Activated naive CD4-positive, alpha-beta T cell treated with anti-CD3 and anti-CD28 coated beads, Interleukin-2, amount 50 U/mL, for 24 hours (primary cell): ENCODE measurements at regions not wholly inside any gene's neighbourhood (a gene's known extent, or its start where the extent isn't known, plus 50 kb on each side); places are given as distances from the start of the nearest gene placed in this dataset.

Experiments
- H3K27ac Mint-ChIP-seq: one replicate; pipeline ENCODE4 v1.8.0; 2021; ENCODE audit warnings: mild to moderate bottlenecking, mixed read lengths
- H3K27me3 Mint-ChIP-seq: one replicate; pipeline ENCODE4 v1.8.0; 2021; ENCODE audit warnings: mixed read lengths
- H3K36me3 Mint-ChIP-seq: one replicate; pipeline ENCODE4 v1.8.0; 2021; ENCODE audit warnings: mixed read lengths
- H3K4me1 Mint-ChIP-seq: one replicate; pipeline ENCODE4 v1.8.0; 2021; ENCODE audit warnings: mixed read lengths
- H3K4me3 Mint-ChIP-seq: one replicate; pipeline ENCODE4 v1.8.0; 2021; ENCODE audit warnings: mild to moderate bottlenecking, mixed read lengths
- H3K9me3 Mint-ChIP-seq: one replicate; pipeline ENCODE4 v1.8.0; 2021; ENCODE audit warnings: mixed read lengths

- H3K36me3 Mint-ChIP-seq = no peaks in the 10 kb centered on the region
- H3K9me3 Mint-ChIP-seq = no peaks in the 10 kb centered on the region
- H3K27ac Mint-ChIP-seq = no peak overlapping the region
- no peaks in the 10 kb centered on the region for H3K27me3 Mint-ChIP-seq
- H3K4me3 Mint-ChIP-seq = no peak overlapping the region
- no peaks in the 10 kb centered on the region for H3K4me1 Mint-ChIP-seq
Measured at GRCh38 chr7:42378149-42378548, 141.1 kb upstream of the GLI3 start.

- peaks cover 6% of the 10 kb centered on the region for H3K9me3 Mint-ChIP-seq
- no peaks in the 10 kb centered on the region for H3K36me3 Mint-ChIP-seq
- H3K4me3 Mint-ChIP-seq = no peak overlapping the region
- no peak overlapping the region for H3K27ac Mint-ChIP-seq
- no peaks in the 10 kb centered on the region for H3K27me3 Mint-ChIP-seq
- no peaks in the 10 kb centered on the region for H3K4me1 Mint-ChIP-seq
Measured at GRCh38 chr7:42373285-42373684, 136.3 kb upstream of the GLI3 start.

DNA sequence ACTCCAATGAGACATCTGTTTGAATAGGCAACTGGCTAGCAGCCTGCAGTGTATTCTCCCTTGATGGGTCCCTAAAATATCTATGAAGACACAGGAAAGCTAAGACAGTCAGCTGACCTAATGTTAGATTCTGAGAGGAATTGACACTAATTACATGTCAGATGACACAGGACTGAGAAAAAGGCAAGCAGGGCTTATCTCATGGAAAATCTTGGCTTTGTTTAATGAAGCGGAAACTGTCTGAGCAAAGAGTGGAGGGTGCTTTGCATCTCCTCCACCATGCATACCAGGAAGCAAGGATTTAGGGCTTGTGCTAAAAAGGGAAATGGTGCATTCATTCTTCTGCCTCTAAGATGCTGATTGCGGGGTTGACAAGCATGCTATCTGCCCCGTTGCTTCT lies 135.5 kb upstream of the GLI3 start:
- H3K9me3 Mint-ChIP-seq = peaks cover 12% of the 10 kb centered on the region
- H3K36me3 Mint-ChIP-seq = no peaks in the 10 kb centered on the region
- no peaks in the 10 kb centered on the region for H3K27me3 Mint-ChIP-seq
- no peak overlapping the region for H3K4me3 Mint-ChIP-seq
- no peak overlapping the region for H3K27ac Mint-ChIP-seq
- H3K4me1 Mint-ChIP-seq = no peaks in the 10 kb centered on the region

GRCh38 chr7:42359946-42360345 lies 122.9 kb upstream of the GLI3 start:
- peaks cover 4% of the 10 kb centered on the region for H3K9me3 Mint-ChIP-seq
- H3K27ac Mint-ChIP-seq = no peak overlapping the region
- no peaks in the 10 kb centered on the region for H3K27me3 Mint-ChIP-seq
- no peak overlapping the region for H3K4me3 Mint-ChIP-seq
- H3K4me1 Mint-ChIP-seq = no peaks in the 10 kb centered on the region
- H3K36me3 Mint-ChIP-seq = no peaks in the 10 kb centered on the region

DNA sequence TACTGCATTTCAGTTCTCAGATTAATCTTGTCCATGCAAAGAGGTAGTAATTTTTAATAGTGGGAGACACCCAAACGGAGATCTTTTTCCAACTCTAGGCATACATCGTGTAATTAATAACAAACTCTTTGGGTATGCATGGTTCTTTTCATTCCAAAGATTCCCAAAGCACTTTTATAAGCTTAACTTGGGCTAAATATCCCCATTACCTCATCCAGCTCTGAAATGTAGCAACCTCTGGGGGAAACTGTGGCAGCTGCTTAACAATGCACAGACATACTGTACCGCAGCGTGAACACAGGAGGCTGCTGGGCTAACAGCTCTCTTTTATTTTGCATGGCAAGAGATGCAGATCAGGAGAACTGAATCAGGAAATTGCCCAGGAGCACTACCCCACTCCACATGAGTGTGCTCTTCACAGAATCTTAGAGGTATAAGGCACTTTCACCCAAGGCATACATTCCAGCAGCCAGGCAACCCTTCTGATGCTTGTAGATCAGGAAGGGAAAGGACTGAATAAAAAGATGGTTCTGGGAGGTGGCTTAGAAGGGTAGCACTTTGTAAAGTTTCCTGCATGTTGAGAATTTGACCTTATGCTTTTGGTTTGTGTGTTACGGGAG lies 114.4 kb upstream of the GLI3 start:
- Mint-ChIP-seq H3K36me3 (no peaks in the 10 kb centered on the region), H3K27me3 (no peaks in the 10 kb centered on the region), H3K27ac (no peak overlapping the region), H3K4me3 (no peak overlapping the region), H3K4me1 (no peaks in the 10 kb centered on the region), H3K9me3 (no peaks in the 10 kb centered on the region)

DNA sequence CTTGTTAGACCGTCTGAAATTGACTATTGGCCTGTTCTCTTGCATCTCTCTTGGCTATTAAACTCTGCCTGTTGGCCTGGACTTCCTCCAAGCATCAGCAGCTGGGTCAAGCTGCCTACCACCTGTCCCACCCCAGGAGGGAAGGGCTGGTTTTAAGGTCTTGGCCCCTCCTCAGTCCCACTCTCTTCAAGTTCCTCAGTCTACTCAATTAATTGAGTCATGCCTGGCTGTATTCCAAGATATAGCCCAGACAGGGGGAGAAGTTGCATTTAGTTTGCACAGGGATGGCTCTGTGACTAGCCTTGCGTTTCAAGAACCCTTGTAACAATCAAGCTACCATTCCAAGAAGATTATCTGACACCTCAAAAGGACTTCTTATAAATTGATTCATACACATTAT lies 113.8 kb upstream of the GLI3 start:
- no peak overlapping the region for H3K4me3 Mint-ChIP-seq
- no peak overlapping the region for H3K27ac Mint-ChIP-seq
- H3K27me3 Mint-ChIP-seq = no peaks in the 10 kb centered on the region
- no peaks in the 10 kb centered on the region for H3K36me3 Mint-ChIP-seq
- H3K9me3 Mint-ChIP-seq = no peaks in the 10 kb centered on the region
- no peaks in the 10 kb centered on the region for H3K4me1 Mint-ChIP-seq

DNA sequence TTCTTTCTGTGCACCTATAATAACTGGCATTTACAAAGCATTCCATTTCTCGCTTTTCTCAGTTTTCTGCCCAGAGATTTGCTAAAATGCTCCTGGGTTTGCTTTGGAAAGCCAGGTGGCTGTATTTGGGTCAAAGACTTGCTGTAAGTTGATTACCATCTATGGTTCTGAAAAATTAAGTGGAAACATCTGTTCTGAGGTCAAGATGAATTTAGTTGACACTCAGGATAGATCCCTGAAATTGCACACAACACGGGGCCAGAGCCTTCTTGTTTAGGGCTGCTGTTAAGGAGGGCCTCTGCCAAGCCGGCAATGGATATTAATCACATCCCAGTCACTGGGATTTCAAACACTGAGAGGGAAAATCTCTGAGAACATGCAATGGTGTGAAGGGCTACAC lies 111.6 kb upstream of the GLI3 start:
- Mint-ChIP-seq H3K4me1 (no peaks in the 10 kb centered on the region), H3K27me3 (no peaks in the 10 kb centered on the region), H3K4me3 (no peak overlapping the region), H3K36me3 (no peaks in the 10 kb centered on the region), H3K9me3 (no peaks in the 10 kb centered on the region), H3K27ac (no peak overlapping the region)

DNA sequence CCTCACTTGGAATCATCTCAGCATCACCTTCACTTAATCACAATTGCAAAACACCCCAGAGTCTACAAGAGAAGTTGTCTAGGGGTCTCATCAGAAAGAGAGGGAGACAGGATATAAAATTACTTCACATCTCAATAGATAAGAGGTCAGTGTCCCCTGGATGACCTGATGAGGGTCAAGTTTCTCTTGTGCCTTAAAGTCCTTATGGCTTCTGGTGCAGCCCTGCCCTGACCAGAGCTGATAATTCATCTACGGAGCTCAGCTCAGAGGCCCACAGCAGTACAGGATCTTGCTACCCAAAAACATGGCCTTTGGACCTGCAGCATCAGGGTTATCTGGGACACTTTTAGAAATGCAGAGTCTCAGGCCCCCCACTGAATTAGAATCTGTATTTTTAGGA lies 111.1 kb upstream of the GLI3 start:
- Mint-ChIP-seq H3K27me3 (no peaks in the 10 kb centered on the region), H3K36me3 (no peaks in the 10 kb centered on the region), H3K4me1 (no peaks in the 10 kb centered on the region), H3K9me3 (no peaks in the 10 kb centered on the region), H3K27ac (no peak overlapping the region), H3K4me3 (no peak overlapping the region)

GRCh38 chr7:42347616-42348015 lies 110.6 kb upstream of the GLI3 start:
- Mint-ChIP-seq H3K4me1 (no peaks in the 10 kb centered on the region), H3K27ac (no peak overlapping the region), H3K36me3 (no peaks in the 10 kb centered on the region), H3K9me3 (no peaks in the 10 kb centered on the region), H3K27me3 (no peaks in the 10 kb centered on the region), H3K4me3 (no peak overlapping the region)

- Mint-ChIP-seq H3K4me3 (no peak overlapping the region), H3K9me3 (no peaks in the 10 kb centered on the region), H3K27ac (no peak overlapping the region), H3K4me1 (no peaks in the 10 kb centered on the region), H3K36me3 (no peaks in the 10 kb centered on the region), H3K27me3 (peaks cover 1% of the 10 kb centered on the region)
Measured at GRCh38 chr7:42345478-42346299, 108.7 kb upstream of the GLI3 start.

GRCh38 chr7:42344198-42344755 lies 107.3 kb upstream of the GLI3 start:
- no peak overlapping the region for H3K27ac Mint-ChIP-seq
- no peaks in the 10 kb centered on the region for H3K9me3 Mint-ChIP-seq
- no peaks in the 10 kb centered on the region for H3K36me3 Mint-ChIP-seq
- H3K4me3 Mint-ChIP-seq = no peak overlapping the region
- no peaks in the 10 kb centered on the region for H3K4me1 Mint-ChIP-seq
- peaks cover 1% of the 10 kb centered on the region for H3K27me3 Mint-ChIP-seq

DNA sequence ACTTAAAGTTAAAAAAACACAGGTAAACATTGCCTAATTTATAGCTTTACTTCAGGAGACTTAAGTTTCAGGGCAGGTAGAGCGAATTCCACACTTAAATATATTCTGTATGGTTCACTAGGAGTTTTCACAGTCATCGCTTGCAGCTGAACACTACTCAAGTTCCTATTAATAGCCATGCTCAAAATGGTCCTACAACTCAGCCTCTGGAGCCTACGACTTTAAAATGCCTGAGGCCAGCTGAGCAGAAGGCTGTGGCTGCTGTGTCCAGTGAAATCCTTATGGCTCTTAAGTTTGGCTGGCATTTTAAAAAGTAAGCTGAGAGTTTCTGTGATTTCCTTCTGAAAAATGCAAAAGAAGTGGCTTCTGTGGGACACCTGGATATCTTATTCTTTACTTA lies 105.4 kb upstream of the GLI3 start:
- no peak overlapping the region for H3K4me3 Mint-ChIP-seq
- peaks cover 1% of the 10 kb centered on the region for H3K27me3 Mint-ChIP-seq
- H3K36me3 Mint-ChIP-seq = no peaks in the 10 kb centered on the region
- no peak overlapping the region for H3K27ac Mint-ChIP-seq
- H3K4me1 Mint-ChIP-seq = no peaks in the 10 kb centered on the region
- H3K9me3 Mint-ChIP-seq = no peaks in the 10 kb centered on the region

GRCh38 chr7:42340436-42340835 lies 103.4 kb upstream of the GLI3 start:
- peaks cover 1% of the 10 kb centered on the region for H3K27me3 Mint-ChIP-seq
- no peaks in the 10 kb centered on the region for H3K36me3 Mint-ChIP-seq
- no peak overlapping the region for H3K27ac Mint-ChIP-seq
- no peak overlapping the region for H3K4me3 Mint-ChIP-seq
- H3K4me1 Mint-ChIP-seq = no peaks in the 10 kb centered on the region
- peaks cover 6% of the 10 kb centered on the region for H3K9me3 Mint-ChIP-seq

- no peak overlapping the region for H3K27ac Mint-ChIP-seq
- no peak overlapping the region for H3K4me3 Mint-ChIP-seq
- no peaks in the 10 kb centered on the region for H3K4me1 Mint-ChIP-seq
- peaks cover 6% of the 10 kb centered on the region for H3K9me3 Mint-ChIP-seq
- peaks cover 1% of the 10 kb centered on the region for H3K27me3 Mint-ChIP-seq
- H3K36me3 Mint-ChIP-seq = no peaks in the 10 kb centered on the region
Measured at GRCh38 chr7:42338916-42339540, 102.0 kb upstream of the GLI3 start.

GRCh38 chr7:42338231-42338915 lies 101.4 kb upstream of the GLI3 start:
- H3K27ac Mint-ChIP-seq = no peak overlapping the region
- no peak overlapping the region for H3K4me3 Mint-ChIP-seq
- peaks cover 1% of the 10 kb centered on the region for H3K27me3 Mint-ChIP-seq
- no peaks in the 10 kb centered on the region for H3K4me1 Mint-ChIP-seq
- H3K36me3 Mint-ChIP-seq = no peaks in the 10 kb centered on the region
- H3K9me3 Mint-ChIP-seq = peaks cover 6% of the 10 kb centered on the region
